PFSK-1 (cell line): ENCODE measurements at regions not wholly inside any gene's neighbourhood (a gene's known extent, or its start where the extent isn't known, plus 50 kb on each side); places are given as distances from the start of the nearest gene placed in this dataset.

ENCODE experiments used
- FOXP2 ChIP-seq: optimal IDR thresholded peaks from 2 replicates; pipeline ENCODE3; 2011; ENCODE audit warnings: borderline replicate concordance, control low read depth, inconsistent platforms; ENCODE audit not compliant: insufficient read depth; ENCODE audit errors: extremely low read length, extremely low read depth
- SIN3A ChIP-seq: IDR thresholded peaks from 2 replicates; pipeline ENCODE4 v1.6.1; 2012; ENCODE audit warnings: mild to moderate bottlenecking, low read length, moderate library complexity, borderline replicate concordance; ENCODE audit not compliant: insufficient read depth
- TF ChIP-seq, protein P1 (sequence below), 2 experiments: IDR thresholded peaks; 2 replicates each; pipeline versions ENCODE4 v1.6.1 to v1.8.0; 2011 to 2012; ENCODE audit warnings: low read depth in 2 of 2, low read length in 2 of 2, control low read depth in 1 of 2, inconsistent platforms in 1 of 2, mild to moderate bottlenecking in 1 of 2, moderate library complexity in 1 of 2; ENCODE audit not compliant: insufficient read depth in 1 of 2

DNA sequence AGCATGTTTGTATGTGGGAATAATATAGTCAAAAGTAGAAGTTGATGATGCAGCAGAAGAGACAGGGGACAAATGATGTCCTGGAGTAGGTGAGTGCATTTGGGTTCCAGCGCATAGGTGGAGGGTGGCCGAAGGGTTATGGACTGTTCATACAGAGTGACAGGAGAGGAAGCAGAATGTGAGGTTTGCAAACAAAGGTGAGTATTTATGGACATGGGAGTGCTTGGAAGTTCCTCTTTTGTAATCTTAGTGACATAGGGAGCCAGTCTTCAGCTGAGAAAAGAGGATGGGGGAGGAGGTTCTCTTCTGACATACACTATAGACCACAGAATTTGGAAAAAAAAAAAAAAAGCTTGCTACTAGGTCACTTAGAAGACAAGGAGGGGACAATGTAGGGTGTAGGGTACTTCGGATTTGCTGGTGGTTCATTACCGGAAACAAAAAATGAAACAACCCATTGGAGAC is 331.6 kb downstream of the DLEU7 start:
- TF ChIP-seq FOXP2 = no peak
- TF ChIP-seq, protein P1, sequence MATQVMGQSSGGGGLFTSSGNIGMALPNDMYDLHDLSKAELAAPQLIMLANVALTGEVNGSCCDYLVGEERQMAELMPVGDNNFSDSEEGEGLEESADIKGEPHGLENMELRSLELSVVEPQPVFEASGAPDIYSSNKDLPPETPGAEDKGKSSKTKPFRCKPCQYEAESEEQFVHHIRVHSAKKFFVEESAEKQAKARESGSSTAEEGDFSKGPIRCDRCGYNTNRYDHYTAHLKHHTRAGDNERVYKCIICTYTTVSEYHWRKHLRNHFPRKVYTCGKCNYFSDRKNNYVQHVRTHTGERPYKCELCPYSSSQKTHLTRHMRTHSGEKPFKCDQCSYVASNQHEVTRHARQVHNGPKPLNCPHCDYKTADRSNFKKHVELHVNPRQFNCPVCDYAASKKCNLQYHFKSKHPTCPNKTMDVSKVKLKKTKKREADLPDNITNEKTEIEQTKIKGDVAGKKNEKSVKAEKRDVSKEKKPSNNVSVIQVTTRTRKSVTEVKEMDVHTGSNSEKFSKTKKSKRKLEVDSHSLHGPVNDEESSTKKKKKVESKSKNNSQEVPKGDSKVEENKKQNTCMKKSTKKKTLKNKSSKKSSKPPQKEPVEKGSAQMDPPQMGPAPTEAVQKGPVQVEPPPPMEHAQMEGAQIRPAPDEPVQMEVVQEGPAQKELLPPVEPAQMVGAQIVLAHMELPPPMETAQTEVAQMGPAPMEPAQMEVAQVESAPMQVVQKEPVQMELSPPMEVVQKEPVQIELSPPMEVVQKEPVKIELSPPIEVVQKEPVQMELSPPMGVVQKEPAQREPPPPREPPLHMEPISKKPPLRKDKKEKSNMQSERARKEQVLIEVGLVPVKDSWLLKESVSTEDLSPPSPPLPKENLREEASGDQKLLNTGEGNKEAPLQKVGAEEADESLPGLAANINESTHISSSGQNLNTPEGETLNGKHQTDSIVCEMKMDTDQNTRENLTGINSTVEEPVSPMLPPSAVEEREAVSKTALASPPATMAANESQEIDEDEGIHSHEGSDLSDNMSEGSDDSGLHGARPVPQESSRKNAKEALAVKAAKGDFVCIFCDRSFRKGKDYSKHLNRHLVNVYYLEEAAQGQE (IDR thresholded peaks at IDR 0.05; ENCODE audit: insufficient read depth in 1 of 2, low read depth in 2 of 2, low read length in 2 of 2) = no peak
- no peak for TF ChIP-seq SIN3A
